OCI-LY7 (cell line): ENCODE measurements at regions not wholly inside any gene's neighbourhood (a gene's known extent, or its start where the extent isn't known, plus 50 kb on each side); places are given as distances from the start of the nearest gene placed in this dataset.

Experiments used
- BruUV-seq: library from RNA; stranded (reverse); fragments of 400-500 nt; replicated peaks from 2 replicates; lab custom pipeline; 2021; lab: Mats Ljungman, UMichigan
- CTCF ChIA-PET: fragments of 300-600 bp; sonication (Branson Sonifier 250); formaldehyde crosslinking; loops from one replicate; lab custom pipeline; 2022; ENCODE audit warnings: antibody characterized with exemption; ENCODE audit not compliant: unreplicated experiment; lab: Charles Lee
- POLR2A ChIA-PET: fragments of 300-600 bp; sonication (Branson Sonifier 250); formaldehyde crosslinking; loops from one replicate; lab custom pipeline; 2022; ENCODE audit warnings: antibody characterized with exemption; lab: Charles Lee
- DNase-seq: peaks from one replicate; pipeline ENCODE4 v3.0.0-alpha.2; 2015; ENCODE audit warnings: low spot score
- H2AFZ ChIP-seq: fragments of 200-600 bp; sonication (generic), shearing (Covaris generic); 2 replicates; pipeline ENCODE4 v1.6.1; 2014; ENCODE audit warnings: mild to moderate bottlenecking, antibody characterized with exemption, low read length, moderate library complexity
- H3K27ac ChIP-seq: fragments of 200-600 bp; sonication (generic); 2 replicates; pipeline ENCODE4 v1.5.1; 2014; ENCODE audit warnings: mixed run types, low read depth, mild to moderate bottlenecking, moderate library complexity, low read length, inconsistent platforms; ENCODE audit not compliant: poor library complexity, severe bottlenecking
- H3K36me3 ChIP-seq: fragments of 200-600 bp; sonication (generic); 2 replicates; pipeline ENCODE4 v1.6.1; 2014; ENCODE audit warnings: mild to moderate bottlenecking, antibody characterized with exemption, low read length, moderate library complexity, mixed read lengths; ENCODE audit not compliant: insufficient read depth
- H3K4me1 ChIP-seq: fragments of 200-600 bp; sonication (generic); 2 replicates; pipeline ENCODE4 v1.5.1; 2014; ENCODE audit warnings: mild to moderate bottlenecking, low read length; ENCODE audit not compliant: insufficient read depth, poor library complexity, severe bottlenecking
- H3K4me2 ChIP-seq: fragments of 200-600 bp; sonication (generic); 2 replicates; pipeline ENCODE4 v1.6.1; 2014; ENCODE audit warnings: mild to moderate bottlenecking, low read length
- H3K4me3 ChIP-seq: fragments of 200-600 bp; sonication (generic); 2 replicates; pipeline ENCODE4 v1.5.1; 2014; ENCODE audit warnings: mild to moderate bottlenecking, low read depth, low read length; ENCODE audit not compliant: poor library complexity, severe bottlenecking
- H3K79me2 ChIP-seq: fragments of 200-600 bp; sonication (generic); 2 replicates; pipeline ENCODE4 v1.6.1; 2016; ENCODE audit warnings: low read depth, mild to moderate bottlenecking, low read length, moderate library complexity, mixed read lengths; ENCODE audit not compliant: insufficient read depth
- H3K9me2 ChIP-seq: fragments of 200-600 bp; sonication (generic); 2 replicates; pipeline ENCODE4 v1.6.1; 2016; ENCODE audit warnings: mild to moderate bottlenecking, low read length, mixed read lengths; ENCODE audit not compliant: insufficient read depth
- H3K9me3 ChIP-seq: fragments of 200-600 bp; sonication (generic); 2 replicates; pipeline ENCODE4 v1.6.1; 2014; ENCODE audit warnings: mild to moderate bottlenecking, mixed run types, low read length, mixed read lengths
- H4K20me1 ChIP-seq: fragments of 200-600 bp; sonication (generic); 2 replicates; pipeline ENCODE4 v1.6.1; 2014; ENCODE audit warnings: mild to moderate bottlenecking, antibody characterized with exemption, low read length, moderate library complexity, mixed read lengths; ENCODE audit not compliant: insufficient read depth
- EZH2phosphoT487 ChIP-seq: fragments of 200-600 bp; sonication (generic); IDR thresholded peaks from 2 replicates; pipeline ENCODE4 v1.6.1; 2018; ENCODE audit warnings: low read depth, borderline replicate concordance, mild to moderate bottlenecking, mixed run types, antibody characterized with exemption, low read length, moderate library complexity, mixed read lengths
- intact Hi-C: fragments of 100-400 bp; cut with micrococcal nuclease; formaldehyde crosslinking; loops from one replicate; pipeline ENCODE4 v1.10.0; 2022; ENCODE audit not compliant: unreplicated experiment
- TF ChIP-seq, protein P1 (sequence below): fragments of 200-600 bp; sonication (generic); conservative IDR thresholded peaks from 2 replicates; pipeline ENCODE4 v1.5.1; 2014; ENCODE audit warnings: mild to moderate bottlenecking, antibody characterized with exemption, low read length, moderate library complexity, mixed read lengths

DNA sequence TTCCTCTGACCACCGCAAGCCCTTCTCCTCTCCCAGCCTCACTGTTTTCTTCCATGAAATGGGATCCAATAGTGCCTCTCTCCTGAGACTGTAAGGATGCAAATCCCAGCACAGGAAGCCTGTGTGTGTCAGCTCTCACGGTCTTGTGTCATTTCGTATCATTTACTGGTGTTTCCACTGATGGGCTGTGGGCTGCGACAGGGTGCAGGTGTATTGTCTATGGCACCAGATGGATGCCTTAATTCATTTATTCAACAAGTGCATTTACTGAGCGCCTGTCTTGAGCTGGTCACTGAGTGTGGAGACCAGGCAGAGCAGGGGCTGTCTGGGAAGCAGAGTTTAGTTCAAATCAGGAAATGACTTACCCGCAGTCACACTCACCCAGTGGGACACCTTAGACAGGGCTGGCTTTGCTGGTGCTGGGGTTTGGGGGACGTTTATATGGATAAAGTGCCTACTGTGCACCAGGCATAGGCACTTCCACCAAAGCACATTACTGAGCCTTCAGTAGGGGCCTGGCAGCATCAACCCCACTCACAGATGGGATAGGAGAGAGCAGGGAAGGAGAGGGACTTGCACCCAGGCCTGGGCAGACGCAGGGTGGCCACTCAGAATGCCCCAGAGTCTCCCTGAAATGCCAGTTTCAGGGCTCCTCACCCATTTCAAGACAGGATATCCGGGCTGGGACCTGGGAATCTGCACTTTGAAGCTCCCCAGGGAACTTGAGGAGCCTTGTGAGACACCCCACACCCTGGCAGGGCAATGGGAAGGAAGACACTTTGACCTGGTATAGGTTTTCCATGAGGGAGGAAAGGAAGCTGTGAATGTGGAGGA lies 398.9 kb downstream of the MATN1 start:
- H4K20me1 ChIP-seq: no peaks in the 10 kb centered on the region
- H3K4me2 ChIP-seq: no peak overlapping the region
- H3K9me3 ChIP-seq: no peaks in the 10 kb centered on the region
- ChIA-PET CTCF (no interaction called here), POLR2A (no interaction called here)
- H3K36me3 ChIP-seq: no peaks in the 10 kb centered on the region
- no peaks in the 10 kb centered on the region for H3K9me2 ChIP-seq
- no peak overlapping the region for H3K4me3 ChIP-seq
- H3K4me1 ChIP-seq: no peaks in the 10 kb centered on the region
- no peaks in the 10 kb centered on the region for H3K79me2 ChIP-seq
- TF ChIP-seq, protein P1, sequence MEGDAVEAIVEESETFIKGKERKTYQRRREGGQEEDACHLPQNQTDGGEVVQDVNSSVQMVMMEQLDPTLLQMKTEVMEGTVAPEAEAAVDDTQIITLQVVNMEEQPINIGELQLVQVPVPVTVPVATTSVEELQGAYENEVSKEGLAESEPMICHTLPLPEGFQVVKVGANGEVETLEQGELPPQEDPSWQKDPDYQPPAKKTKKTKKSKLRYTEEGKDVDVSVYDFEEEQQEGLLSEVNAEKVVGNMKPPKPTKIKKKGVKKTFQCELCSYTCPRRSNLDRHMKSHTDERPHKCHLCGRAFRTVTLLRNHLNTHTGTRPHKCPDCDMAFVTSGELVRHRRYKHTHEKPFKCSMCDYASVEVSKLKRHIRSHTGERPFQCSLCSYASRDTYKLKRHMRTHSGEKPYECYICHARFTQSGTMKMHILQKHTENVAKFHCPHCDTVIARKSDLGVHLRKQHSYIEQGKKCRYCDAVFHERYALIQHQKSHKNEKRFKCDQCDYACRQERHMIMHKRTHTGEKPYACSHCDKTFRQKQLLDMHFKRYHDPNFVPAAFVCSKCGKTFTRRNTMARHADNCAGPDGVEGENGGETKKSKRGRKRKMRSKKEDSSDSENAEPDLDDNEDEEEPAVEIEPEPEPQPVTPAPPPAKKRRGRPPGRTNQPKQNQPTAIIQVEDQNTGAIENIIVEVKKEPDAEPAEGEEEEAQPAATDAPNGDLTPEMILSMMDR: no peak
- no peak for TF ChIP-seq EZH2phosphoT487
- H3K27ac ChIP-seq: no peak overlapping the region
- no peak overlapping the region for H2AFZ ChIP-seq
- intact Hi-C loops: no loop called here
- no peak for DNase-seq
- no TSS peak for BruUV-seq

DNA sequence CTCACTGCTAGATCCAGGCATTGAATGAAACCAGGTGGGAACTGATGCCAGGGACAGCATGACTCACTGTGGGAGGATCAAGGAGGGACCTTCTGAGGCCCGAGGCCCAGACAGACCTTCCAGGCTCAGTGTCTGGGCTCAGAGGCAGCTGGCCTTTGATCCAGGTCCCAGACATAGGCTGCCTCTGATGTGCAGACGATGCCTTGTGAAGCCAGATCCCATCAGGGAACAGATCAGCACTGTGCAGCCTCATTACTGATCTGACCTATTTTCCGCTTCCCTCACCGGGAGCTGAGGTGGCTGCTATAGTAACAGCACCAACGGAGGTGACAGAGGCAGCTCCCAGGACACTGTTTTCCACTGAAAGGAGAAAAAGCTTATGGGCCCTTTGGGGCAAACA lies 399.5 kb downstream of the MATN1 start:
- no peak overlapping the region for H2AFZ ChIP-seq
- CTCF ChIA-PET: no interaction called here
- no peak overlapping the region for H3K27ac ChIP-seq
- H3K4me1 ChIP-seq: no peaks in the 10 kb centered on the region
- H3K4me3 ChIP-seq: no peak overlapping the region
- no peaks in the 10 kb centered on the region for H4K20me1 ChIP-seq
- BruUV-seq: no TSS peak
- POLR2A ChIA-PET: no interaction called here
- no peak for DNase-seq
- H3K4me2 ChIP-seq: no peak overlapping the region
- H3K79me2 ChIP-seq: no peaks in the 10 kb centered on the region
- H3K9me2 ChIP-seq: no peaks in the 10 kb centered on the region
- intact Hi-C loops: no loop called here
- no peaks in the 10 kb centered on the region for H3K9me3 ChIP-seq
- no peaks in the 10 kb centered on the region for H3K36me3 ChIP-seq
- TF ChIP-seq, protein P1: no peak
- no peak for TF ChIP-seq EZH2phosphoT487

DNA sequence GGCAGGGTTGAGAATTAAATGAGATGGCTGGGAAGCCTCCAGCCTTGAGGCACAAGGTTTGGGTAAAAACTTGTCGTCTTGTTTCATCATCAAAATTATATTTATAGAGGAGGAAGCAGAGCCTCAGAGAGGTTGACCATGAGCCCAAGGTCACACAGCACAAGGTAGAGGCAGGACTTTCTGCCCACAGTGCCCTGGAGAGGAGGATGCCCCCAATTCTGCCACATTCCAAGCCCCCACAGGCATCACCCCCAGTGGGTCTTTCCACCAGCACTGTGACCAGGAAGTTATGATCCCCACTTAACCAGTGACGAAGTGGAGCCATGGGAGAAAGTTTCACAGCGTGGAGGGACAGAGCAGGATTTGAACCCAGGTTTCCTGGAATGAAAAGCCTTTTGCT lies 400.0 kb downstream of the MATN1 start:
- H3K9me2 ChIP-seq: no peaks in the 10 kb centered on the region
- ChIA-PET CTCF (no interaction called here), POLR2A (no interaction called here)
- no peaks in the 10 kb centered on the region for H3K36me3 ChIP-seq
- no peak overlapping the region for H3K4me2 ChIP-seq
- no peak overlapping the region for H3K27ac ChIP-seq
- intact Hi-C loops: no loop called here
- BruUV-seq: no TSS peak
- H4K20me1 ChIP-seq: no peaks in the 10 kb centered on the region
- TF ChIP-seq EZH2phosphoT487: no peak
- TF ChIP-seq, protein P1: no peak
- no peaks in the 10 kb centered on the region for H3K9me3 ChIP-seq
- H3K4me3 ChIP-seq: no peak overlapping the region
- no peak for DNase-seq
- H2AFZ ChIP-seq: no peak overlapping the region
- no peaks in the 10 kb centered on the region for H3K4me1 ChIP-seq
- no peaks in the 10 kb centered on the region for H3K79me2 ChIP-seq
